Motor neuron (in vitro differentiated cells): ENCODE measurements at regions not wholly inside any gene's neighbourhood (a gene's known extent, or its start where the extent isn't known, plus 50 kb on each side); places are given as distances from the start of the nearest gene placed in this dataset.
"Not testable (repeated sequence)": the region's sequence is repeated elsewhere in the genome, so short reads cannot be mapped to it uniquely, and the experiment has no call there.

ENCODE experiments used
- ATAC-seq, 8 experiments: fragments of 200-7000 bp; cut with Tn5 transposase; replicated peaks in 6 of 8; 2 replicates each; pipeline ENCODE4 v1.8.0; 2021; ENCODE audit warnings: mild to moderate bottlenecking in 8 of 8, moderate library complexity in 8 of 8
- H3K27ac ChIP-seq, 2 donors: fragments of 250-450 bp; sonication (Bioruptor Pico); 2 replicates each; pipeline ENCODE4 v1.9.0; 2021; ENCODE audit warnings: antibody characterized with exemption in 2 of 2, mild to moderate bottlenecking in 2 of 2, moderate library complexity in 1 of 2
- H3K4me1 ChIP-seq, 2 donors: fragments of 250-450 bp; sonication (Bioruptor Pico); replicated peaks in 1 of 2; 2 replicates each; pipeline ENCODE4 v1.6.1; 2021; ENCODE audit warnings: antibody characterized with exemption in 2 of 2, mild to moderate bottlenecking in 2 of 2, moderate library complexity in 1 of 2
- H3K4me3 ChIP-seq, 5 donors: fragments of 250-450 bp; sonication (Bioruptor Pico); 2 replicates each; pipeline ENCODE4 v1.9.0; 2021; ENCODE audit warnings: antibody characterized with exemption in 5 of 5, mild to moderate bottlenecking in 5 of 5, moderate library complexity in 4 of 5
- WGBS, 10 experiments: fragments of 450-650 bp; shearing (Covaris generic); methylation state at CpG; one replicate each; pipeline ENCODE4 v1.0.0; 2022; 5-methylcytosine and 5-hydroxymethylcytosine counted together
- in situ Hi-C, 9 experiments: fragments of 400-800 bp; cut with MboI; loops; one replicate each; pipeline ENCODE4 v1.15.0; 2021; ENCODE audit warnings: low sequenced_read_pairs in 9 of 9, low pct_unique_long_range_greater_than_20kb in 2 of 9; ENCODE audit not compliant: unreplicated experiment in 9 of 9

DNA sequence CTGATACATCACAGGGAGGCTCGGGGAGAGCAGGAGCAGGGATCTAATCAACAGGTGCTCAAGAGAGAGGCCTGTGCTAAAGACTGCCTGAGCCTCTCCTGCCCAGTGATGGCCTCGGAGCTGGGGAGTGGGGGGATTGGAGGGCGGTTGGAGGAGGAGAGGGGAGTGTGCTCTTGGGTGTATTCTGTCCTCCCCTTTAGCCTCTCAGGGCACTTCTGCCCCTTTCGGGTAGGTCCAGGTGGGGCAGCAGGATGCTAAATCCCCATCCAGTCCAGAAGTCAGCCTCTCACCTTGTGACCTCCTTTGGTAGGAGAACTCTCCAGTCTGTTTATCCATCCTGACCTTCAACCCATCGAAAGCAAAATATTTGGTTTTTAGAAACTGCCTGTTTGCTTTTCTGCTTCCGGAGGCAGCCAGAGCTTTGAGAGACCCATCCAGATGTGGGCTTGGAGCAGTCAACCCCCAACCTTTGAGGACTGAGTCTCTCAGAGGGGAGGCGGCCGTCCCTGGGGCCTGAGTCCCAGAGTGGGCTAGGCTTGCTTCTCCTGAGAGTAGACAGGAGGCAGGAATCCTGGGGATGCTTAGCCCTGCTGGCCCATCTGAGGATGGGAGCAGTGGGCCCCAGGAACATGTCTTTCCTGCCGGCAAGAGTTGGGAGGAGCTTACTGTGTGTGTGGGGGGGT lies 105.2 kb upstream of the SYT13 start:
- 80 to 100% (median 92%) methylated on average over 1 to 2 of the region's 9 CpGs; no CpG with 5 or more reads in 7 of the 10 experiments for WGBS, 10 experiments
- Histone ChIP-seq H3K4me3 (no peak overlapping the region), H3K4me1 (peaks cover 18 to 28% of the 10 kb centered on the region in 2 donors), H3K27ac (no peak overlapping the region)
- in situ Hi-C loops, result loop anchor here in 2 of 9 experiments (25.0 kb wide), 2 partner anchors 271 to 371 kb away; partner anchors contain the start of gene CHST1 (in 1 of the 2)
- no peak for ATAC-seq

DNA sequence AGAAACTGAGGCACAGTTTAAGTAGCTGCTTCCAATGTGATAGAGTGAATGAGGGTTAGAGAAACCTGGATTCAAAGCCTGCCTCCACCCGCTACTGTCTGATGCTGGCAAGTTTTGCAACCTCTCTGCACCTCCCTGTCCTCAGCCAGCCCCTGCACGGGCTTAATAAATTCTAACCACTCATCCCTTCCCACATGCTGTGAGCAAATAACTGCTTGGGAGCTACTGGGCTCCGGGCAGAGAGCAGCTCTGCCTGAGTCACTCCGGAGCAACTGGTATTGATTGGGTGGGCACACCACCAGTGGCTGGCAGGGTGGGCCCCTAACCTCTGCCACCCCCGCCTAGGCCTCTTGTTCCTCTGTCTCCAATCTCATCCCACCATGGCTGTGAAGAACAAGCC lies 104.3 kb upstream of the SYT13 start:
- in situ Hi-C loops, result loop anchor here in 2 of 9 experiments (25.0 kb wide), 2 partner anchors 272 to 372 kb away; partner anchors contain the start of gene CHST1 (in 1 of the 2)
- H3K4me3 ChIP-seq, result no peak overlapping the region
- peaks cover 27 to 33% of the 10 kb centered on the region in 2 donors for H3K4me1 ChIP-seq
- peak in 1 of 8 experiments; percentile 26 for ATAC-seq
- 0 to 100% (median 60%) methylated on average over 1 to 4 of the region's 5 CpGs; no CpG with 5 or more reads in 5 of the 10 experiments for WGBS, 10 experiments
- H3K27ac ChIP-seq, result no peak overlapping the region

GRCh38 chr11:45388472-45388871 lies 102.3 kb upstream of the SYT13 start:
- Histone ChIP-seq H3K4me1 (peaks cover 44 to 45% of the 10 kb centered on the region in 2 donors), H3K27ac (no peak overlapping the region), H3K4me3 (no peak overlapping the region)
- 0 to 90% (median 55%) methylated on average over 1 of the region's 1 CpG; no CpG with 5 or more reads in 6 of the 10 experiments for WGBS, 10 experiments
- in situ Hi-C loops, result loop anchor here in 2 of 9 experiments (25.0 kb wide), 2 partner anchors 274 to 374 kb away; partner anchors contain the start of gene CHST1 (in 1 of the 2)
- ATAC-seq, result no peak

DNA sequence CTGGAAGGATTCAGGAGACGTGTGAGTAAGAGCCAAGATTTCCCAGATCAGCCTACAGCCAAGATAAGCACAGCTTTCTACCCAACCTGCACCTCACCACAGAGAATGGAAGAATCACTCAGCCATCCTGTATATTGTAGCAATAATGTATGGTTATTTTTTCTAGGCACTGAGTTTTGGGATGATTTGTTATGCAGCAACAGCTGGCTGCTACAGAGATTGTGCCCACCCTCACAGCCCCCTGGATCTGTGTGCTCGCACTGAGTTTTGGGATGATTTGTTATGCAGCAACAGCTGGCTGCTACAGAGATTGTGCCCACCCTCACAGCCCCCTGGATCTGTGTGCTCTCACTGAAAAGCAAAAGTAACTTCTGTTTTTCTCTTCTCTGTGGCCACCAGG lies 101.7 kb upstream of the SYT13 start:
- not testable (repeated sequence) for H3K4me3 ChIP-seq, ATAC-seq, H3K27ac ChIP-seq
- peaks cover 39 to 41% of the 10 kb centered on the region in 2 donors for H3K4me1 ChIP-seq
- WGBS, 10 experiments, result 100% methylated on average over 1 to 2 of the region's 2 CpGs; no CpG with 5 or more reads in 6 of the 10 experiments
- in situ Hi-C loops, result loop anchor here in 2 of 9 experiments (25.0 kb wide), 2 partner anchors 274 to 374 kb away; partner anchors contain the start of gene CHST1 (in 1 of the 2)

DNA sequence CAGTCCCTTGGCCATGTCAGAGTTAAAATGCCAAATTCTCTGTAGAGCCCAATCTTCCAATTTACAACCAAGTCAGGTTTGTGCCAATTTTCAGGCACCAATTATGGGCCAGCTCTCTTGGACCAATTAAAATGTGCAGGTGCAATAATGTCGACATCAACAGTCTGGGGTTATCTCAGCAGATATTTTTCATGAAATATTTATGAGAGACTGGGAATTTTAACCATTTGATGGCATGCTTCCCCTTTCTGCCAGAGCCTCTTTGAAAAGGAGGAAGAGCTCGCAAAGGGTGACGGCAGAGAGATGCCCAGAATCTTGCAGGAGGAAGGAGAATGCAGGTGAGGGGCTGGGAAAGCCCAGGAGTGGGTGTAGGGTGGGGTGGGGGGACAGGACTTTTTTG lies 100.8 kb upstream of the SYT13 start:
- WGBS, 10 experiments, result 0 to 79% (median 20%) methylated on average over 1 to 3 of the region's 3 CpGs; no CpG with 5 or more reads in 4 of the 10 experiments
- no peak for ATAC-seq
- Histone ChIP-seq H3K4me1 (peaks cover 30 to 32% of the 10 kb centered on the region in 2 donors), H3K4me3 (no peak overlapping the region), H3K27ac (no peak overlapping the region)
- in situ Hi-C loops, result loop anchor here in 2 of 9 experiments (25.0 kb wide), 2 partner anchors 275 to 375 kb away; partner anchors contain the start of gene CHST1 (in 1 of the 2)

DNA sequence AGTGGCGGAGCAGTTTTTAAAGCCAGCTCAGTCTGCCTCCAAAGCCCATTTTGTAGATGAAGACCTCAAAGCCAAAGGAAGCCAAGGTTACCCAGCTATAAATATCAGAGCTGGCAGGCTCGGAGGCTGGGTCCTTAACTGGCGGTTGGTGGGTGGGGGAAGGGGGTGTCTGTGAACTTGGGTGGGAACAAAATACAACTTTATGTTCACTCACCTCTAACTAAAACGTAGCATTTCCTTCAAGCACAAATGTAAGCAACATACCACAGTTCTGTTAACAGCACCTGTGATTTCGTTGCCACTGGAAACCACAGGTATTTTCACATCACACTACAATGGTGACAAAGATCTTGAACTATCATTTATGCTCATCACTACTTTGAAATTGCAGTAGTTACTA lies 99.7 kb upstream of the SYT13 start:
- Histone ChIP-seq H3K4me1 (peaks cover 23 to 26% of the 10 kb centered on the region in 2 donors), H3K4me3 (no peak overlapping the region), H3K27ac (no peak overlapping the region)
- in situ Hi-C loops, result loop anchor here in 2 of 9 experiments (25.0 kb wide), 2 partner anchors 276 to 376 kb away; partner anchors contain the start of gene CHST1 (in 1 of the 2)
- WGBS, 10 experiments, result 43 to 100% (median 83%) methylated on average over 1 to 3 of the region's 5 CpGs; no CpG with 5 or more reads in 5 of the 10 experiments
- no peak for ATAC-seq

DNA sequence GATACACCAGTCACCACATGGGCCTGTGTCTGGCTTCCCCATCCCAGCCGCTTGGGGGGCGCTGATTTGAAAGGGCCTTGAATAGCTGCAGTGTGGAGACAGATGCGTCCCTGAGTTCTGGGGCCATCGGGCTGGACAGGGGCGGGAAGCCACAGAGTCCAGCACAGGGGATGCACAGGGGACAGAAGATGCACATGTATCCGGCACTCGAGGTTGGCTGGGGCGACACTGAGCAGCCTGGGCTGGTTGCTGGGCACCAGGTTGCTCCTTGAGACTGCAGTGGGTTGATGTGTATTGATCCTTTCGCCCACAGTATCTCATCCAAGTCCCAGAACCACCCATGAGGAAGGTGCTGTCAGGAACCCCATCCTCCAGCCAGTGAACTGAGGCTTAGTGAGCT lies 99.3 kb upstream of the SYT13 start:
- H3K27ac ChIP-seq, result peak overlapping the region; percentile 17 to 78
- peaks cover 23 to 26% of the 10 kb centered on the region in 2 donors for H3K4me1 ChIP-seq
- H3K4me3 ChIP-seq, result no peak overlapping the region
- in situ Hi-C loops, result loop anchor here in 2 of 9 experiments (25.0 kb wide), 2 partner anchors 277 to 377 kb away; partner anchors contain the start of gene CHST1 (in 1 of the 2)
- ATAC-seq, result peak in 5 of 8 experiments; percentile 26 to 43 (median 29)
- 77 to 100% (median 80%) methylated on average over 1 to 4 of the region's 9 CpGs; no CpG with 5 or more reads in 6 of the 10 experiments for WGBS, 10 experiments

- ATAC-seq, result peak in 5 of 8 experiments; percentile 93 to 98 (median 96)
- Histone ChIP-seq H3K4me1 (peaks cover 23 to 26% of the 10 kb centered on the region in 2 donors), H3K27ac (peak overlapping the region; percentile 17 to 78), H3K4me3 (no peak overlapping the region)
- 0% methylated on average over 3 of the region's 12 CpGs; no CpG with 5 or more reads in 9 of the 10 experiments for WGBS, 10 experiments
- in situ Hi-C loops, result loop anchor here in 2 of 9 experiments (25.0 kb wide), 2 partner anchors 278 to 378 kb away; partner anchors contain the start of gene CHST1 (in 1 of the 2)
Observed at GRCh38 chr11:45384711-45385241, 98.6 kb upstream of the SYT13 start.

- WGBS, 10 experiments, result 13 to 96% (median 82%) methylated on average over 1 to 4 of the region's 4 CpGs; no CpG with 5 or more reads in 6 of the 10 experiments
- in situ Hi-C loops, result loop anchor here in 2 of 9 experiments (25.0 kb wide), 2 partner anchors 278 to 378 kb away; partner anchors contain the start of gene CHST1 (in 1 of the 2)
- Histone ChIP-seq H3K4me3 (no peak overlapping the region), H3K4me1 (peaks cover 23 to 26% of the 10 kb centered on the region in 2 donors), H3K27ac (no peak overlapping the region)
- ATAC-seq, result no peak
Observed at GRCh38 chr11:45384016-45384415, 97.9 kb upstream of the SYT13 start.

DNA sequence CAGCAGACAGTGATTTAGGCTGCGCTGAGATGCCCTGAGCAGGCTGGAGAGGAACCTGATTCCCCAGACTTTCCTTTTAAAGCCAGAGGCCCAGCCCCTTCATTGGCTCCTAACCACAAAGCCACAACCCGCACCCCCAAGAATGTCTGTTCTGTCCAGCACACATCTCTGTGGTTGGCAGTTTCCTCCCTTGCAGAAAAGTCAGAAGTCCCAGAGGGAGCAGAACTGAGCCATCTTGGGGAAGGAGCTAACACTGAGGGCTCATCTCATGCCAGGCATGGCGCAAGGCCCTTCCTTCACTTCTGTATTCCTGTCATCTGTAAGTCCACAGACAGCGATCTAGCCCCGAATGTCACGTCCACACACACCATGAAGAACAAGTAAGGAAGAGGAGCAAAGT lies 97.1 kb upstream of the SYT13 start:
- in situ Hi-C loops, result loop anchor here in 2 of 9 experiments (25.0 kb wide), 2 partner anchors 279 to 379 kb away; partner anchors contain the start of gene CHST1 (in 1 of the 2)
- Histone ChIP-seq H3K4me1 (peaks cover 23 to 26% of the 10 kb centered on the region in 2 donors), H3K4me3 (no peak overlapping the region), H3K27ac (no peak overlapping the region)
- no peak for ATAC-seq
- 0 to 89% (median 48%) methylated on average over 1 to 4 of the region's 6 CpGs; no CpG with 5 or more reads in 4 of the 10 experiments for WGBS, 10 experiments

DNA sequence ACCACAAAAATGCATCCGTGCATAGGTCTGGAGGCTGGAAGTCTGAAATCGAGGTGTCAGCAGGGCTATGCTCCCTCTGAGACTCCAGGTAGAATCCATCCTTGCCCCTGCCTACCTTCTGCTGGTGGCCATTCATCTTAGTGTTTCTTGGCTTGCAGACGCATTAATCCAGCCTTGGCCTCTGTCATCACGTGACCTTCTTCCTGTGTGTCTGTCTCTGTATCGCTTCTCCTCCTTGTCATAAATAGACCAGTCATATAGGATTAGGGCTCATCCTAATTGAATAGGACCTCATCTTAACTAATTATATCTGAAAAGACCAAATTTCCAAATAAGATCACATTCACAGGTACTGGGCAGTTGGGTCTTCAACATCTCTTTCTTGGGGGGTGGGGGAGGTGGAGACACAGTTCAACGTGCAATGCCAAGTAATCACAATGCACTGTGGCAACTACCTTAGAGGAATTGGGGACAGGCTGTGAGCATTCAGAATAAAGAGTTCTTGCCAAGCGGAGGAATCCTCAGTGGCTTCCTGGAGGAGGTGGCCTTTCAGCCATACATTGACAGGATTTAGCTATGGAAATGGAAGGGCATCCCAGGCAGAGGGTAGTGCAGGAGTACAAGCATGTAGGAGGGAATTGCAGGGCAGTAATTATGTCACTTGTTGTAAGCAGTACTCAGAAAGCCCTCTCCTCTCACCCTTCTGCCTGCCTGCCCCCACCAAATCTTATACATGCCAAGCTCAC lies 96.2 kb upstream of the SYT13 start:
- in situ Hi-C loops, result loop anchor here in 2 of 9 experiments (25.0 kb wide), 2 partner anchors 280 to 380 kb away; partner anchors contain the start of gene CHST1 (in 1 of the 2)
- no peak for ATAC-seq
- no peak overlapping the region for H3K27ac ChIP-seq
- 50 to 100% (median 81%) methylated on average over 1 to 4 of the region's 7 CpGs; no CpG with 5 or more reads in 4 of the 10 experiments for WGBS, 10 experiments
- H3K4me3 ChIP-seq, result no peak overlapping the region
- H3K4me1 ChIP-seq, result peaks cover 23 to 26% of the 10 kb centered on the region in 2 donors
